LNCaP clone FGC (cell line): ENCODE measurements at regions not wholly inside any gene's neighbourhood (a gene's known extent, or its start where the extent isn't known, plus 50 kb on each side); places are given as distances from the start of the nearest gene placed in this dataset.

Experiments used
- DNase-seq: peaks from one replicate; pipeline ENCODE4 v3.0.0-alpha.2; 2011; ENCODE audit warnings: low read depth
- H3K4me3 ChIP-seq: 2 replicates; pipeline ENCODE4 v1.5.1; 2011; ENCODE audit warnings: mild to moderate bottlenecking, low read depth, low read length, control low read depth
- TF ChIP-seq, protein P1 (sequence below): IDR thresholded peaks from 2 replicates; pipeline ENCODE4 v1.5.1; 2012; ENCODE audit warnings: mild to moderate bottlenecking; ENCODE audit not compliant: control insufficient read depth, insufficient read depth; ENCODE audit errors: extremely low read depth

DNA sequence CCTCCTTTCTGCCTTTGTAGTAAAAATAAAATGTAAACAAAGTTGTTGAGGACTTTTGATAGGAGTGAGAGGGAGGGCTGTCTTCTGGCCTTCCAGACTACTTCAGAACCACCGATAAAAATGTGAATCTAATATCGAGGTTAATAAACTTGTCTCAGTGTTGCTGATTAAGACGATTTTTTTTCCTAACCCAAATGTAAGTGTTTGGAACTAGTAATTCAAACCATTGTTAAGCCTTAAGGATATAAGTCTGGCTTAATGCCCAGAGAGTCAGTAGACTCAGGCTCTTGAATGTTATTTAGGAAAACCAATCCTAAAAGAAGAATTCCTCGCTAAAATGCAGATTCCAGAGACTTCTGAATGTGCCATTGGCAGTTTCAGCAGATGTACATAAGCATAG is 356.9 kb downstream of the SIPA1L2 start:
- DNase-seq: no peak
- TF ChIP-seq, protein P1, sequence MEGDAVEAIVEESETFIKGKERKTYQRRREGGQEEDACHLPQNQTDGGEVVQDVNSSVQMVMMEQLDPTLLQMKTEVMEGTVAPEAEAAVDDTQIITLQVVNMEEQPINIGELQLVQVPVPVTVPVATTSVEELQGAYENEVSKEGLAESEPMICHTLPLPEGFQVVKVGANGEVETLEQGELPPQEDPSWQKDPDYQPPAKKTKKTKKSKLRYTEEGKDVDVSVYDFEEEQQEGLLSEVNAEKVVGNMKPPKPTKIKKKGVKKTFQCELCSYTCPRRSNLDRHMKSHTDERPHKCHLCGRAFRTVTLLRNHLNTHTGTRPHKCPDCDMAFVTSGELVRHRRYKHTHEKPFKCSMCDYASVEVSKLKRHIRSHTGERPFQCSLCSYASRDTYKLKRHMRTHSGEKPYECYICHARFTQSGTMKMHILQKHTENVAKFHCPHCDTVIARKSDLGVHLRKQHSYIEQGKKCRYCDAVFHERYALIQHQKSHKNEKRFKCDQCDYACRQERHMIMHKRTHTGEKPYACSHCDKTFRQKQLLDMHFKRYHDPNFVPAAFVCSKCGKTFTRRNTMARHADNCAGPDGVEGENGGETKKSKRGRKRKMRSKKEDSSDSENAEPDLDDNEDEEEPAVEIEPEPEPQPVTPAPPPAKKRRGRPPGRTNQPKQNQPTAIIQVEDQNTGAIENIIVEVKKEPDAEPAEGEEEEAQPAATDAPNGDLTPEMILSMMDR: no peak

DNA sequence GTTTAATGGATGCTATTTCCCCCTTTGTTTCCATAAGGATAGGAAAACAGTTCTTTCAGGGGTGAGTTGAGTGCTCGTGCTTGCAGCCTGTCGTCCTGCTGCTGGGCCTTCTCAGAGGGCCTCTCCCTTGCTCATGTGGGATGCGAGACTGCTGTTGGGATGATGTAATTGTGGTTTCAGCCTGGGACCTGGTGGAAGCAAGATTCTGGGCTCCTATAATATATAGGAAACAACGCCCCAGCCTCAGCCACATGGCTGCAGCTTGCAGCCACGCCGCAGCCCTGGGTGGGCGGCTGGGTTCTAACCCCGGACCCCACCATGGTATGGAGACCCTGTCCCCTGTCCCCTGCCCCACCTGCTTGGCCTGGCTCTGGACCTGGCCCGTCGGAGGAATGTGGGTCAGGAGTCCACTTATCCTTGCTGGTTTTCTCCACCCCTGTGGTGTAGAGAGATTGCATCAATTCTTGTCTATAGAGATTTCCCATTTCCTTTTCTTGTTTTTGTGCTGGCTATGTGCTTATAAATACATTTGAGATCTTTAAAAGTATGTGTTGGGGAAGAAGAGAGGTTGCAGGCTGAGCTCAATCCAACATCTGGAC is 357.8 kb downstream of the SIPA1L2 start:
- TF ChIP-seq, protein P1: no peak
- no peak for DNase-seq
- H3K4me3 ChIP-seq: no peak overlapping the region

More for the DNA sequence above, 356.9 kb downstream of the SIPA1L2 start:
- H3K4me3 ChIP-seq: no peak overlapping the region

DNA sequence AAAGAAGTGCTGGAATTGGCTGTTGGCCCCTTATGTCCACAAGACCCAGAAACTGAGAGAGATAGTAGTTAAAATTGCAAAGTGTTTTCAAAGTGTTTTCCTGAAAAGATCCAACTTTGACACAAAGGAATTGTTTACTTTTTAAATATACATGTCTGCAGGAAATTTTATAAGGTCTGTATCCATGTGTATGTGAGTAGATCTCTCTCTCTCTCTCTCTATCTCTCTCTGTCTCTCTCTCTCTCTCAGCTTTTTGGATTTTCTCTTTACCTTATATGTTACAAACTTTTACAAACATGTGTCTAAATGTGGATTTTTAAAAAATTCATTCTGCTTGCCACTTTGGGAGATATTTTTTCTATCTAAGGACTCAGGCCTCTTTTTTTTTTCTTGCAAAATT is 358.6 kb downstream of the SIPA1L2 start:
- DNase-seq: no peak
- TF ChIP-seq, protein P1: no peak
- H3K4me3 ChIP-seq: no peak overlapping the region

DNA sequence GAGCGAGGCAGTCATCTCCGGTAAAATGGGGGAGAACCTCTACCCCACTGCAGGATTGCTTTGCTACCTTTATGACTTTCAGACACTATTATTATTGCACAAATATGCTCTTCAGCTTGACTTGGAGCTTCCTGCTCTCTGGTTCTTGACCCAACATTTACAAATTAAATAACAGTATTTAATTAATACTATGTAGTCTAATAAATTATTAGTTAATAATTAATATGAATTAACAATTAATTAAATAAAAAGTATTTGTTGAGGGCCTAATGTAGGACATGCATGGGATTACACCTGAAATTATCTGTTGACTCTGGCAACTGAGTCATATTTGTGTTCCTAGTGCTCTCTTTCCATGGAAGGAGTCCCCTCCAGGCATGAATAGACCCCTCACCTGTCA is 359.9 kb downstream of the SIPA1L2 start:
- no peak overlapping the region for H3K4me3 ChIP-seq
- DNase-seq: no peak
- TF ChIP-seq, protein P1: no peak

- no peak for DNase-seq
- H3K4me3 ChIP-seq: no peak overlapping the region
- TF ChIP-seq, protein P1: no peak
Measured at GRCh38 chr1:232267837-232268598, 361.9 kb downstream of the SIPA1L2 start.

DNA sequence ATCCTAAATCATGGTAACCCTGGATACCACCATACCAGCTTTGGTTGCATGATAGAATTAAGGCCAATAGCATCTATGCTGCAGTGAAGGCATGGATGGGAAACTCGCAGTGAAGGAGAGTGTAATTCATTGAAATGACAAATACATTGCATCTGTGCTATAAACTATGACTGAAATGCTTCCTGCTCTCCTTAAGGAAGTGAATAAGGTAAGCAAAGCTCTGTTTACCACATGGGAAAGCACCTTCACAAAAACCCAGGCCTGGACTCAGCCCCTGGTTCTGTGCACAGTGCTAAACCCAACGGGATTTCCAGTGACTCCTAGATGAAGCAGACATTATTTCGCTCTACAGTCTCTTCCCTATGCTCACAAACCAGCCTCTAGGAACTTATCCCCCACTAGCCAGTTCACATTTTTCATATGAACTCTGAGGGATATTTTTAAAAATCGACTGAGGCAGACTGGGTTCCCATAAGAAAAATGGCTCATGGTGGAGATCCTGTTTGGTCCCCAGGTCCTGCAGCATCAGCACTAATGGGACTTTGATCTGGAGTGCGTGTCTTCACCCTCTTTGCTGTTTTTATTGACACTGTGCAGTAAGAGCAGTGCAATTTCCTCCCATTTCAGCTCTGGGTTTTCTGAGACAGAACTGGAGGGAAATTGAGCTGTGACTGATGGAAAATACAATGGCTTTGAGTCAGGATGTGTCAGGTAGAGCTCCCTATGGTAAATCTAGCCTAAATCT is 362.7 kb downstream of the SIPA1L2 start:
- no peak overlapping the region for H3K4me3 ChIP-seq
- TF ChIP-seq, protein P1: no peak
- no peak for DNase-seq
